HG03460 (cell line): ENCODE measurements at regions not wholly inside any gene's neighbourhood (a gene's known extent, or its start where the extent isn't known, plus 50 kb on each side); places are given as distances from the start of the nearest gene placed in this dataset.
"Not testable (repeated sequence)": the region's sequence is repeated elsewhere in the genome, so short reads cannot be mapped to it uniquely, and the experiment has no call there.

Experiments used
- ATAC-seq: cut with Tn5 transposase; IDR thresholded peaks from one replicate; pipeline ENCODE4 v1.9.1; 2021; ENCODE audit not compliant: unreplicated experiment

GRCh38 chr22:49698616-49699015, 129.1 kb downstream of the BRD1 start:
- ATAC-seq, result not testable (repeated sequence)

- no peak for ATAC-seq
Measured at GRCh38 chr22:49697047-49697446, 130.6 kb downstream of the BRD1 start.

GRCh38 chr22:49694462-49695260, 133.0 kb downstream of the BRD1 start:
- ATAC-seq, result no peak

- no peak for ATAC-seq
Measured at GRCh38 chr22:49693848-49694247, 133.8 kb downstream of the BRD1 start.

- ATAC-seq, result no peak
Measured at GRCh38 chr22:49693416-49693815, 134.3 kb downstream of the BRD1 start.

- ATAC-seq, result no peak
Measured at GRCh38 chr22:49692499-49693225, 135.0 kb downstream of the BRD1 start.

GRCh38 chr22:49691256-49691655, 136.4 kb downstream of the BRD1 start:
- no peak for ATAC-seq

- no peak for ATAC-seq
Measured at GRCh38 chr22:49690454-49690853, 137.2 kb downstream of the BRD1 start.

GRCh38 chr22:49689858-49690257, 137.8 kb downstream of the BRD1 start:
- ATAC-seq, result no peak

GRCh38 chr22:49689255-49689770, 138.4 kb downstream of the BRD1 start:
- ATAC-seq, result no peak

- ATAC-seq, result no peak
Measured at GRCh38 chr22:49688516-49689254, 139.0 kb downstream of the BRD1 start.

- ATAC-seq, result no peak
Measured at GRCh38 chr22:49687786-49688515, 139.7 kb downstream of the BRD1 start.

GRCh38 chr22:49687333-49687732, 140.3 kb downstream of the BRD1 start:
- no peak for ATAC-seq

- no peak for ATAC-seq
Measured at GRCh38 chr22:49686495-49687219, 141.0 kb downstream of the BRD1 start.

GRCh38 chr22:49685686-49686085, 142.0 kb downstream of the BRD1 start:
- no peak for ATAC-seq

- ATAC-seq, result no peak
Measured at GRCh38 chr22:49685116-49685515, 142.6 kb downstream of the BRD1 start.

GRCh38 chr22:49683032-49683431, 144.6 kb downstream of the BRD1 start:
- ATAC-seq, result no peak

- ATAC-seq, result not testable (repeated sequence)
Measured at GRCh38 chr22:49680819-49681218, 146.9 kb downstream of the BRD1 start.

- no peak for ATAC-seq
Measured at GRCh38 chr22:49678842-49679170, 148.9 kb downstream of the BRD1 start.

- no peak for ATAC-seq
Measured at GRCh38 chr22:49678137-49678841, 149.4 kb downstream of the BRD1 start.
